GM21576 (cell line): ENCODE measurements at regions not wholly inside any gene's neighbourhood (a gene's known extent, or its start where the extent isn't known, plus 50 kb on each side); places are given as distances from the start of the nearest gene placed in this dataset.
A peak's percentile ranks its signal among the peaks of the same experiment; 100 is the strongest.
"Not testable (repeated sequence)": the region's sequence is repeated elsewhere in the genome, so short reads cannot be mapped to it uniquely, and the experiment has no call there.

Source experiments
- ATAC-seq: cut with Tn5 transposase; IDR thresholded peaks from one replicate; pipeline ENCODE4 v1.9.1; 2021; ENCODE audit warnings: mild to moderate bottlenecking, moderate library complexity; ENCODE audit not compliant: unreplicated experiment

GRCh38 chr18:8882632-8883408 is 177.5 kb downstream of the MTCL1 start:
- no peak for ATAC-seq

DNA sequence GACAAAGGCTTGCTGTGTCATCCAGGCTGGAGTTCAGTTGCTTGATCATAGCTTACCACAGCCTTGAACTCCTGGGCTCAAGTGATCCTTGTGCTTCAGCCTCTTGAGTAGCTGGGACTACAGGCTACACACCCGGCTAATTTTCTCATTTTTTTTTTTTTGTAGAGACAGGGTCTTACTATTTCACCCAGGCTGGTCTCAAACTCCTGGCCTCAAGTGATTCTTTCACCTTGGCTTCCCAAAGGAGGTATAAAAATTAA is 178.0 kb downstream of the MTCL1 start:
- no peak for ATAC-seq

DNA sequence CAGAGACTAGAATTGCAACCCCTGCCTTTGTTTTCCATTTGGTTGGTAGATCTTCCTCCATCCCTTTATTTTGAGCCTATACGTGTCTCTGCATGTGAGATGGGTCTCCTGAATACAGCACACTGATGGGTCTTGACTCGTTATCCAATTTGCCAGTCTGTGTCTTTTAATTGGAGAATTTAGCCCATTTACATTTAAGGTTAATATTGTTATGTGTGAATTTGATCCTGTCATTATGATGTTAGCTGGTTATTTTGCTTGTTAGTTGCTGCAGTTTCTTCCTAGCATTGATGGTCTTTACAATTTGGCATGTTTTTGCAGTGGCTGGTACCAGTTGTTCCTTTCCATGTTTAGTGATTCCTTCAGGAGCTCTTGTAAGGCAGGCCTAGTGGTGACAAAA is 182.5 kb downstream of the MTCL1 start:
- ATAC-seq, result not testable (repeated sequence)

- no peak for ATAC-seq
Measured at GRCh38 chr18:8889489-8889888, 184.1 kb downstream of the MTCL1 start.

GRCh38 chr18:8890503-8890902 is 185.1 kb downstream of the MTCL1 start:
- not testable (repeated sequence) for ATAC-seq

DNA sequence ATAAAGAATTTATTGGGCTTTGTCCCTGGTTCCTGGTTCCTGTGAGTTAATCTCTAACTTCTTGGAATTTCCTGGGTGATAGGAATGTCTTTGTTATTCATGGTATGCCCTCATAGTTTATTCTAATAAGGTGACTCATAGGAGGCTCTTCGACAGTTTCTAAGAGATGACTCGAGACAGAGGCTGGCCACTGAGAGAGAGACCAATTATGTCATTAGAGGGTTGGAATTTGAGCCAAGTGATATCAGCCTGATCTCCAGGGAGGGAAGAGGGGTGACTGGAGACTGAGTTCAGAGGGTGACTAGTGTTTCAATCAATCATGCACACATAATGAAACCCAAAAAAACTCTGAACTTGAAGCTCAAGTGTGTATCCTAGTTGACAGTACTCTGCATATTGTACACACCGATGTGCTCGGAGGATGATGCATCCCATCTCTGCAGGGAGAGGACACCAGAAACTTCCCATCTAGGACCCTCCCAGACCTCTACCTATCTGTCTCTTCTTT is 185.7 kb downstream of the MTCL1 start:
- no peak for ATAC-seq

- no peak for ATAC-seq
Measured at GRCh38 chr18:8893221-8893620, 187.9 kb downstream of the MTCL1 start.

DNA sequence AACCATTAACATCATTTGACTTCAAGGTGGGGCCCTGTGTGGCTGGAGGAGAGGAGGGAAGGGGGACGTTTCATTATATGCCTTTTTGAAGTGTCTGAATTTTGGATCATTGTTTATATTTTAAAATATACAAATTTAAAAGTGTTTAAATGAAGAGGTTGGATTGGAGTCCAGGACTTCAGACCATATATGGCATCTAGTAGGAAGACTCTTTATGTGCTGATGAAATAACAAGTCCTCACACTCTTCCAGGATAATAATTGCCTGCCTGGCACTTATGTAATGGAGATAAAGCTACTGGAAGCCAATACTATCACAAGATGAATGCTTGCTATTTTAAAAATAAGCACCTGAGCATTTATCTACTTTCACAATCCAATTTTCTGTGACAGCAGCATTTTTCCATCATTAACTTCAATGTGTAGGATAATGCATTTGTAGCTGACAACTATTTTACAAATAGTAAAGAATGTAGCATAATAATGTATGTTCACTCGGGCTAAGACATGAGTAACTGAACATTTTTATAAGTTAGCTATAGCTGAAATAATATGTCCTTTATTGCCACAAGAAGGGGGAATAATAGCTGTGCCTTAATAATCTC is 188.4 kb downstream of the MTCL1 start:
- no peak for ATAC-seq

- ATAC-seq, result no peak
Measured at GRCh38 chr18:8894823-8895222, 189.5 kb downstream of the MTCL1 start.

- ATAC-seq, result no peak
Measured at GRCh38 chr18:8895341-8895740, 190.0 kb downstream of the MTCL1 start.

DNA sequence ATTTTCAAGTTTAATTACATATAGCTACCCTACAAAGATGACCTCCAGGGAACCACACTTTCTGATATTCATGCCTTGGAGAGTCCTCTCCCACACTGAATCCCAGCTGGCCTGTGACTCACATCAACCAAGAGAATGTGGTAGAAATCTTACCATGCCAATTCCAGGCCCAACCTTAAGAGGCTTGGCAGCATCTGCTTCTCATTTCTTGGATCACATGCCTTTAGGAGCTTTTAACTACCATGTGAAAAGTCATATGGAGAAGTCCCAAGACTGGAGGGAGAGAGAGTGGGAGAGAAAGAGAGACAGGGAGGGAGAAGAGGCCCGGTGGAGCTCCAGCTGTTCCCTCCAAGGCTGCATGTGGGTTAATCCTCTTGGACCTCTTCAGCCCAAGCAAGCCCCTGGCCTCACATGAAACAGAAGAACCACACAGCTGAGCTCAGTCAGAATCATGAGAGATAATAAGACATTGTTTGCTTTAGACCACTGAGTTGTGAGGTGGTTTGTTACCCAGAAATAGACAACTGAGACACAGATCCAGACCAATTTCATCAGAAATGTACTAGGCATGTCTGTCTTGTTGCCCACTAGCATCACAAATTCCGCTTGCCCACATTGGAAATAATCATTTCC is 190.7 kb downstream of the MTCL1 start:
- ATAC-seq, result no peak

- no peak for ATAC-seq
Measured at GRCh38 chr18:8899000-8899399, 193.6 kb downstream of the MTCL1 start.

DNA sequence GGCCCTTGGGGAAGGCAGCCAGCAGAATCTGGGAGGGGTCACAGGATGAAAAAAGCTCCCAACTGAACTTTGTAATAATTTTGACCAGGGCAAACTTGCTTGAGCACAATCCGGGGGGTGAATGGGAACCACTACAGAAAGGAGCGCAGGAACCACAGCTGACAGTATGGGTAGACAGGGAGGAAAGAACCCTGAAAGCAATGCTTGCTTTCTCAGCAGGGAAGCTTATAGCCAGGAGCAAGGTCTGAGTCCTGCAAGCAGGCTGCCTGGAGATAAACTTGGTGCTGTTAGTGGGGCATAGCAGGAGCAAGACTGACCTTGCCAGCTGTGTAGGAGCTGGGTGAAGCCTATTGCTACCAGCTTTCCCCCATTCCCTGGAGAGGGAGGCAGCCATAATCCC is 195.2 kb downstream of the MTCL1 start:
- no peak for ATAC-seq

GRCh38 chr18:8901019-8901418 is 195.7 kb downstream of the MTCL1 start:
- ATAC-seq, result no peak

- ATAC-seq, result no peak
Measured at GRCh38 chr18:8904316-8904715, 198.2 kb upstream of the NDUFV2 start.

DNA sequence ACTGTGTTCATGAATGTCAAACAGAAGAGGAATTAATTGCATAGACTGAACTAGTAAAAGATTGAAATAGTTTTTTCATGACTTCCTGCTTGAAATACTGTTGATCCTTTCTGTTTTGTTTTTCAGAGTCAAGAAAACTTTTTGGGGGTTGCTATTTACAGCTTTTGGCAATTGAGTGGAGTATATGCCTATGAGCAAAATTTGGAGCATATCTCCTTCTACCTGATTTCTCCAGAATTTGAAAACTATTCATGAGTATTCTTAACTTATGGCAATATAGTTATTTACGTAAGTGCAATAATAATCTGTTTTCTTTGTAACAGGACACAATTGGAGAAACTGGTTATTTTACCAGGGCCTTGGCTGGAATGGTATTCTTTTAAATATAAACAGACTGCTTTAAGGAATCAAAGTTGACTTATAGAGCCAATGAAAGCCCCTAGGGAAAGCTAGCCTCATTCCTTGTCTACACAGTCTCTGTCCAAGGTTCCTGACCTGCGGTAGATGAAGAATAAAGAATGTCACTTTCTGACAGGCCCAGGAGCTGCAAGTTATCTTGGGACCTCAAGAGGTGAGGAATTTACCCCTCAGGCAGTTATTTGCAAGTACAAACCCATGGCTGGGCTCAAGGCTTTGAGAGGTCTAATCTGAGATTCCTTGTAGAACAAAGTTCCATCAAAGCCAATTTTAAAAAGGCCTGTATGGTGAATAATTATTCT is 193.5 kb upstream of the NDUFV2 start:
- no peak for ATAC-seq

GRCh38 chr18:8910186-8910822 is 192.2 kb upstream of the NDUFV2 start:
- ATAC-seq, result no peak

DNA sequence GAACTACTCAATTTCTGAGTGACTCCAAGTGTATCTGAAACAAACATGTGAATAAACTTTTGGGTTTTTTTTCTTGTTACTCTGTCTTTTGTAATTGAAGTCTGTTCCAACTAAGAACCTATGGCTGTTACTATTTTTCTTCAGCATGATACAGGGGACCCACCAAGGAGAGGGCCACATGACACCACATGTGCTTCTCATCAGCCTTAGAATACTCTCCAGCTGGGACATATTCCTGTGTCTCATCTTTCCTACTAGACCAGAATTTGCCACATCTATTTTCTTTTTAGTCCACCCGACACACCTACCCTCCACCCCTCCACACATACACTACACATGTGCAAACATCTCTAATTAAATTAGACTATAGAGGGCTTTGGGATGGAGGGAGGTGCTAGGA is 191.7 kb upstream of the NDUFV2 start:
- ATAC-seq, result no peak

DNA sequence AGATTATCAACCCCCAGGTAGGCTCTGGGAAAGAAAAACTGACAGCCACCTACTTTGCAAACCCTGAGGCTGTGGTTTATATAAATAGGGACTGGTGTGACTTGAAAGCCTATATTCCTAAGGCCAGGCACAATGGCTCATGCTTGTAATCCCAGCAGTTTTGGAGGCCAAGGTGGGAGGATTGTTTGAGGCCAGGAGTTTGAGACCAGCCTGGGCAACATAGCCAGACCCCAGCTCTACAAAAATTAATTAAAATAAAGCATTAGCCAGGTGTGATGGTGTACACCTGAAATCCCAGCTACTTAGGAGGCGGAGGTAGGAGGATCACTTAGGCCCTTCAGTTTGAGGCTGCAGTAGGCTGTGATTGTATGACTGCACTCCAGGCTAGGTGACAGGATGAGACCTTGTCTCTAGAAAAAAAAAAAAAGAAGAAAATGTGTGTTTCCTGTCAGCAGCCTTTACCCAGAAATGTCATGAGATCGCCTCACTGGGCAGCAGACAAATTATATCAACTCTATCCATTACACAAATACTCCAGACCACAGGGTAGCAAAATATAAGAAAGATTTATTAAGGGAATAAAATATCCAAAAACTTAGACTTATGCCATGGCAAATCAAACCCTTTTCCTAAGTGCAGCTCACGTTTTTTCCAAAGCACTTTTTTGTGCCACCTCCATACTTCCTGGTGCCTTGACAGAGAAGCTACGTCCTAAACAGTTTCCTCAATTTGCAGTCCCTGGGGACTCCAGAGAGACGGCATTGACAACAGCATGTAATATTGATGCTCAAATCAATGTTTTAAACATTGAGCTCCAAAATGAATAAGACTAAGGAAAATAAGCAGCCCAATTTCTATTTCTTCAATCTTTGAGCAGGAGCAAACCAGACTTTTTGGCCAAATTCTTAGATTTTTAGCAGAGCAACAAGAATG is 190.8 kb upstream of the NDUFV2 start:
- peak; percentile 14 for ATAC-seq
